Neural cell (in vitro differentiated cells): ENCODE measurements at regions not wholly inside any gene's neighbourhood (a gene's known extent, or its start where the extent isn't known, plus 50 kb on each side); places are given as distances from the start of the nearest gene placed in this dataset.

Experiments used
- CTCF ChIP-seq: fragments of 450-650 bp; IDR thresholded peaks from 2 replicates; pipeline ENCODE4 v1.5.1; 2014; ENCODE audit warnings: antibody characterized with exemption, mild to moderate bottlenecking, moderate library complexity; ENCODE audit not compliant: poor library complexity, severe bottlenecking
- EZH2 ChIP-seq: fragments of 200-600, 300-800 bp; shearing (Covaris generic), sonication (generic); IDR thresholded peaks from 2 replicates; pipeline ENCODE4 v1.6.1; 2014; ENCODE audit warnings: antibody characterized with exemption, low read length, borderline replicate concordance, mild to moderate bottlenecking; ENCODE audit not compliant: insufficient read depth, poor library complexity, severe bottlenecking
- MXI1 ChIP-seq: fragments of 450-650 bp; conservative IDR thresholded peaks from 2 replicates; pipeline ENCODE4 v1.6.1; 2014; ENCODE audit warnings: antibody characterized with exemption, mild to moderate bottlenecking; ENCODE audit not compliant: poor library complexity, severe bottlenecking
- POLR2AphosphoS5 ChIP-seq: IDR thresholded peaks from 2 replicates; pipeline ENCODE4 v1.6.1; 2012
- SMC3 ChIP-seq: fragments of 450-650 bp; conservative IDR thresholded peaks from 2 replicates; pipeline ENCODE4 v1.6.1; 2014; ENCODE audit warnings: antibody characterized with exemption, mild to moderate bottlenecking, moderate library complexity; ENCODE audit not compliant: poor library complexity
- TAF1 ChIP-seq: IDR thresholded peaks from 2 replicates; pipeline ENCODE4 v1.6.1; 2012; ENCODE audit warnings: low read depth

- no peak for TF ChIP-seq CTCF
- no peak for TF ChIP-seq EZH2
- no peak for TF ChIP-seq SMC3
- TF ChIP-seq MXI1 = no peak
- TF ChIP-seq POLR2AphosphoS5 = no peak
- no peak for TF ChIP-seq TAF1
Observed at GRCh38 chr16:16805809-16806208, 426.9 kb downstream of the NPIPA7 start.
